GM18508 (cell line): ENCODE measurements at regions not wholly inside any gene's neighbourhood (a gene's known extent, or its start where the extent isn't known, plus 50 kb on each side); places are given as distances from the start of the nearest gene placed in this dataset.
"Not testable (repeated sequence)": the region's sequence is repeated elsewhere in the genome, so short reads cannot be mapped to it uniquely, and the experiment has no call there.

Experiments
- ATAC-seq: cut with Tn5 transposase; IDR thresholded peaks from one replicate; pipeline ENCODE4 v1.9.1; 2021; ENCODE audit warnings: moderate number of reproducible peaks; ENCODE audit not compliant: insufficient read depth, unreplicated experiment

DNA sequence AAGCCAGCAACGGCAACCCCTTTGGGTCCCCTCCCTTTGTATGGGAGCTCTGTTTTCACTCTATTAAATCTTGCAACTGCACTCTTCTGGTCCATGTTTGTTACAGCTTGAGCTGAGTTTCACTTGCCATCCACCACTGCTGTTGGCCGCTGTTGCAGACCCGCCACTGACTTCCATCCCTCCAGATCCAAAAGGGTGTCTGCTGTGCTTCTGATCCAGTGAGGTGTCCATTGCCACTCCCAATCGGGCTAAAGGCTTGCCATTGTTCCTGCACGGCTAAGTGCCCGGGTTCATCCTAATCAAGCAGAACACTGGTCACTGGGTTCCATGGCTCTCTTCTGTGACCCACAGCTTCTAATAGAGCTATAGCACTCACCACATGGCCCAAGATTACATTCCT, 615.1 kb downstream of the CETN3 start:
- not testable (repeated sequence) for ATAC-seq

DNA sequence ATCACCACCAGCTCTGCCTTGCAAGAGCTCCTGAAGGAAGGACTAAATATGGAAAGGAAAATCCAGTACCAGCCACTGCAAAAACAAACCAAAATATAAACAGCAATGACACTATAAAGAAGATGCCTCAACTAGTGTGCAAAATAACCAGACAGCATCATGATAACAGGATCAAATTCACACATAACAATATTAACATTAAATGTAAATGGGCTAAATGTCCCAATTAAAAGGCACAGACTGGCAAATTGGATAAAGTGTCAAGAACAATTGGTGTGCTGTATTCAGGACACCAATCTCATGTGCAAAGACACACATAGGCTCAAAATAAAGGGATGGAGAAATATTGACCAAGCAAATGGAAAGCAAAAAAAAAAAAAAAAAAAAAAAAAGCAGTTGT, 629.8 kb downstream of the CETN3 start:
- ATAC-seq = not testable (repeated sequence)

DNA sequence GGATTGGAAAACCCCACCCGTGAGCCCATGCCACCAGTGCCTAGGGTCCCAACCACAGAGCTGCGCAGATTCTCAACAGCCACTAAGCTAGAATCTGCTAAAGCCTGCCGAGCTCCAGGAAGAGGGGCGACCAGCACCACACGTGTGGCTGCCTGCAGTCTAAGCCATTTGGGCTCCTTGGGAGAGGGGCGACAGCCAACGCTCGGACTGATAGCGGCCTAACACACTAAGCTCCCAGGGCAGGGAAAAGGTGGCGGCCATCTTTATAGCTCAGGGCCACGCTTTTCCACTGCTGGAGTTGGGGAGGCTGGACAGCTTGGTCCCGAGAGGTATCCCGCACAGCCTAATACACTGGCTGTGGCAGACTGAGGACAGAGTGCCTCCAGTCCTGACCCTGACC, 631.8 kb downstream of the CETN3 start:
- no peak for ATAC-seq

DNA sequence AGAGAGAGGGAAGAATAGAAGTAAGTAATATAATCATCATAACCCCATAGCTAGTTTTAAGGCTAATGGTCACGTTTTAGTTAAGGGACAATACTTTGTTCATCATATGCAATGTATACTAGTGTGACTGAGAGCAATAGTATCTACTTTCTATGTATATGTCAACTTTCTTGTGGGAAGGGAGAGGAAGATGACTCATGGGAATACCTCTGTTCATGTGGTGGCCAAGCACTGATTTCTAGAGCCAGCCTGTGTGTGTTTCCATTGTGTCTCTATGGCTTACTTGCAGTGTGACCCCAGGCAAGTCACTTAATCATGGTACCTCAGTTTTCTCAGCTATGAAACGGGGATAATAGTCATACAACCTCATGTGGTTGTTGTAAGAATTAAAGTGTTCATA, 639.6 kb downstream of the CETN3 start:
- no peak for ATAC-seq

DNA sequence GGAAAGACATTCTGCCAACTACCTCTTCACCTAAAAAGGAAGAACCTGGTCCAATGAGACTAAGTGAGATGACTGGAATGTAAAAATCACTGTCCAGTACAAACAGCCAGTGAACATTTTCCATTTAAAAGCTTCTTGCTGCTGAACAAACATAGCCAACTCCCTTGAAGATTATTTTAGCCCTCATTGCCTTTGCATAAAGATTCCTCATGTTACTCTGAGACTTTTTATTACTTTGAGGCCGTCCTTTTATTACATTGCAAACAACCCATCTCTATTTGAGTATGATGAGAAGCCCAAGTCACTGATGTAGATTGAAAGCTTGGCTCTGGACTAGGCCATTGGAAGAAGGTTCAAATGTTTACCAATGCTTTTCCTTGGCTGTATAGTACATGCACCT, 649.8 kb downstream of the CETN3 start:
- ATAC-seq = no peak

DNA sequence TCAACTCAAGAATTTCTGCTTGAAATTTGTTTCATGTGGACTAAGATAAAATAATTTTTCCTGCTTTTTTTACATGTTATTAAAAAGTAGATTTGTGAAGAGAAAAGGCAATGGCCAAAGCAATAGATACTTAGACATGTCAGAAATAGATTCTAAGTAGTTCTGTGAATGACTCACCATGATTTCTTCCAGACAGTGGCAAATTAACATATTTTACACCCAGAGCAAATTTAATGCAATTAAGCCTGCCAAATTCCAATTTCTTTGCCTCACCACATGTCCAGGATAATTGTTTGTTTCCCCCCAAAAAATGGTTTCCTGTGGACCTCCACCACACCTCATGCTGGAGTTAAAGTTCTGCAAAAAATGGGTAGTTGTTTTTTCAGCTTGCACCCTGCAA, 651.4 kb downstream of the CETN3 start:
- no peak for ATAC-seq

DNA sequence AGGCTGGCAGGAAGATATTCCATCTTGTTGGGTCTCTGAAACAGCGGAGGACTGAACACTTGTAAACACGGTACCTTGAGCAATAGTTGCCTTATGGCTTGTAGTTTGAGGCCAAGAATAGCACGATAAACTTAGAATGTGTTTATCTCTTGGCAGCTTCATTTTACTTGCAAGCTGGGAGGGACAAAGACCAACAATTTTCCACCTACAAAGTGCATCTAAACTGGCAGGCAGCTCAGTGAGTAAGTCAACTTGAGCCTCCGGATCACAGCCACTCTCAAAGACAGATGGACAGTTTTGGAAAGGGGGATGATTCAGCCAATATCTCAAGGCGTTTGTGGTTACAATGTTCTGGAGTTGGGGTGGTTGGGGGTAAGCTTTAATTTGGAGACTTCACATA, 652.6 kb downstream of the CETN3 start:
- no peak for ATAC-seq

DNA sequence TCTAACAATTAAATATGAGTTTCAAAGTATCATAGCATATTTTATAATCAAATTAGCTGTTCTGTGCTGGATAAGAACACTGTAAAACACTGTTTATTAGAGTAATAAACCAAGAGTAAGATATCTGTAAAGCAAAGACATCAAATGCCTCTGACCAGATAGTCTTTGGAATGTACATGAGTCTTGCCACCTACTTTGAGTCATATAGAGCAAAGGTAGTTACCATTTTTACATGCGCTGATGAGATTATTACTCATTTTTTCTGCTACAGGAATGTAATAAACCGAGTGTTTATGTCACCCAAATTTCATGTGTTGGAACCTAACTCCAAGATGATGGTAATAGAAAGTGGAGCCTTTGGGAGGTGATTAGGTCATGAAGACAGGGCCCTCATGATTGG, 654.5 kb downstream of the CETN3 start:
- no peak for ATAC-seq

DNA sequence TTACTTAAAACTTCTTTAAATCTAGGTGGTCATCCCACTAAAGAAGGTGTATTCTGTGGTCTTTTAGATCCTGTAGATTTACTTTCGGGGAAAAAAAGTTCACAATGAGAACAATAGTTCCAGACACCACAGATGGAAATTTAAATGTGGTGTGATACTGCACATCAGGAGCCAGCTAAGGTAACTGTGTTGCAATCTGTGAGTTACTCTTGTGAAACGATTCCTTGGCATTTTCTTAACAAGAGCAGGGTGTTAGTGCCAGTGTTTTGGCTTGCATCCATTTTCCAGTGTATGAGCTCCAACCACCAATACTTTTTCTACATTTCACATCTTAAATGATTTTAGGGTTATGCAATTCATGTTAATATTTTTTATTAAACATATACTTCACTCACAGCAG, 674.5 kb downstream of the CETN3 start:
- ATAC-seq = no peak

DNA sequence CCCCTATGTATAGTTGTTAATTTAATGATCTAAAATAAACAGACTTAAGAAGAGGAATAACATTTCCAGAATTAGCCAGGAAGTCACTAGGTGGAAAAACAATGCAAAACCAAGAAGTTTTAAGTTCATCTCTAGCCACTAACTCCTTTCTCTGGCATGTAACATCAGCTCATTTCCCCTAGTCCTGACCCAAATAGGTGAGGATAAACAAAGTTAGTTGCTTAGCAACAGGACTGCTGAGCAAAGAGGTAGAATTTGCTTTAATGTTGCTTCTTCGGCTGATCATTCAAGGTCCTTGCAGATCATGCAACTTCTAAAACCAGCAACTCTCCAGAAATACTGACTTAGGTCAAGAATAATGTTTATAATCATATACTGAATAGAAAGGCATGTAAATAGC, 675.8 kb downstream of the CETN3 start:
- ATAC-seq = no peak

DNA sequence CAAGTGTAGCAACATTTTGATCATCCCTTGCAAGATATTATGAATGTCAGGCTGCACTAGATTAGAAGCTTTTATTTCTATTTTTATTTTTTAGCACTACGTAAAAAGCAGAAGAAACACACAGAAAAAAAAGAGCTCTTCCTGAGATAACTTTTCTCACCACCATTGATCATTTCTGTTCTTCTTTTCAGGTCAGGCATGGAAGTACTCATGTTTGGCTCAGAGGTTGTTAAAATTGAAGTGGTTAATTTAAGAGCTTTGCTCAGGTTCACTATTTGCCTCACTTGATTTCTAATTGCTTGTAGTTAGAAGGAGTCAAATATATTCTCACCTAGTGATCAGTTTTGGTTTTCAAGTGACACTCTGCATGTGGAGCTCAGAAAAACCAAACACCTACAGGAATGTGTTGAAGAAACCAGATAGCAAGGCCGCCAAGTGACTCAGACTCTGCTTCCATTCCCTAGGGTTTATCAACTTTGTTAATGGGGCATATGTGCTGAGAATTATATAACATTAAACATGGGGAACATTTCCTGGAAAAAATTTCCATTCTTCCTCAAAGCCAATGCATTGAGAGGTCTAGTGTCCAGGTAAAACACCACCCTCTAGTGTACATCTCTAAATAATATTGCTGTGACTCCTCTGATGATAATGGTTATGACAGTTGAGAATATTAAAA, 679.8 kb downstream of the CETN3 start:
- ATAC-seq = no peak

DNA sequence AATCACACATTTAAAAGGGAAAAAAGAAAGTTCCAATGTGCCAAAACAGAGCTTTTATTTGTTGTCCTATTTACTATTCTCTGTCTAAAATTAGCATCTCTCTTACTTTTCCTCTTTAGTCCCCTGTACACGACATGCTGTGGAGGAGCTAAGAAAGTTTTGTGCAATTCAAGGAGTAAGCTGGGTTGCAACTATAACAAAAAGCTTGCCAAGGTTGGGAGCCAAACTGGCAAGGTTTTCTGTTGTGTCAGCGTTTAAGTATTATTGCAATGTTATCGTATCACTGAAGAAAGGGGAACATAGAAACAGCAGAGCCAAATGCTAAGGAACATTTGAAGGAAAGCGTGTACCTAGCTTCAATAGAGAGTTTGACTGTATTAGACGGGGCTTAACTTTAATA, 680.8 kb downstream of the CETN3 start:
- ATAC-seq = no peak

DNA sequence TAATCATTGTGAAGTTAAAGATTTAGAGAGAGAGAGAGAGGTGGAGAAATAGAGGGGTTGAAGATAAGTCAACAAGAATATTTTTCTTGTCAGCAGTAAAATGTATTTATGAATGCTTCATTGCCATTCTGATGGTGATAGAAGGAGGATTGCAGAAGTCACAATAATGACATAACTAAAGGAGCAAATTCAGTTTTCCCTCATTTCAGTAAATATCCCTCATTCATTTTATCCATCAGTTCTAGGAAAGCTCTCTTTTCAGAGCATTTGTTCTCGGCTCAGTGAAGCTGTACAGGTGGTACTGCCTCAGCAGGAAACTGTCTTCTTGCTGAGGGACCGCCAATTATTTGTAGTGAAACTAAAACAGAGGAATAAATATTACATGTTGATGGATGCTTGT, 681.4 kb downstream of the CETN3 start:
- ATAC-seq = no peak

DNA sequence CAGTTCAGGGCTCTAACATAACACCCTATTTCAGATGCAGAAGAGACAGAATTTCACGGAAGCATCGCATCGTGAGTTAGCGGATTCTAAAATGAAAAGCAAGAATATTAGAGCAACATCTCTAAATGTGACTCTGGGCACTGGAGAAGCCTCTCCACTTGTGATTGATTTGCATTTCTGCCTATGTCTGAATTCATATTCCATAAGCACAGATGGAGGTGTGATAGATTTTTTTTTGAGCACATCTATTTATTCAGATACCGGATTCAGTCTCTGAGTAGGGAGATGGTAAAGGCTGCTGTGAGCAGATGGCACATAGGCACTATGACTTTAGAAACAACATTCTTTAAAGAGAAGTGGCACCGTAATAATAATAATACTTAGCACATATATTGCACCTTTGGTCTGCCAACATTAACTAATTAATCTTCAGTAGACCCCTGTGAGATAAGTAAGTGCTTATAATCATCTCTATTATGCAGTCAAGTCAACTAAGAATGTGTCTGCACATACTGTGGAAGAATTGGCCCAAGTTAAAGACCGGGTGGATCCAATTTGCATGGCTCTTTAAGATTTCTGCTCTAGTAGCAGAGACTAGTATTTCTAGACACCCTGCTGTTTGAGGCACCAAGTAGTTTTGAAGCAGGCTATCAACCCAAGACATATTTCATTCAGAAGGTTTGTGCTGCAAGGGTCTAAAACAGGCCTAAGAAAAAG, 685.0 kb downstream of the CETN3 start:
- ATAC-seq = no peak

DNA sequence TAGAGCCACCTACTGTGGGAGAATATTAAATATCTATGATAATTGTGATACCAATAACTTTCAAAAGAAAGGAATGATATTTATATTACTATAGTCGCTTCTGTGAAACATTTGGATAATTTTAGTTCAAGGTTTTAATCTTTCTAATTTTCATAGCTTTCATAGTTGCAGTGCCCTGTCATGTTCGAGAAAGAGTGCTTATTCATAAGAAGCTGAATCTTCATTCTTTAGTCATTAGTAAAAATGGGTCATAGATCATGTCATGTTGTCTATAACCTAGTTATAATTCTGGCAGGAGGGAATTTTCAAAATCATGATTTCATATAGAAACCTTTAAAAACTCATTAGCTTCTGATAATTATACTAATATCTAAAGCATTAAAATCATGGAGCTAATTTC, 685.6 kb downstream of the CETN3 start:
- no peak for ATAC-seq

DNA sequence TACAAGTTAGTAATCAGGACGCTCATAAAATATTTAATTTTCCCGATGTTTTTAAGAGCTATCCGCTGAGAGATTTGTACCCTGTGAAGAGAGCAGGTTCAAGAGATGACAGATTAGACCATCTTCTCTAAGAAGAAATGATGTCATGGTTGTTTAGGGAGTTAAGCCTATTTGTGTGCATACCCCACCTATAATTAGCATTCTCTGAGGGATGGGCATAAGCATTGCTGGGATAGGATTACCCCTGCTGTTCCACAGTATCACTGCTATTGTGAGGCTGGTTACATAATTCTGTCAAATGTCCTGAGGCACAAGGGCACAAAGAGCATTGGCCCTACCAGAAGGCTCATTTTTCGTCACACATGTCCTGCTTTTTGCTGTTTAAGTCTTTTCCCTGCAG, 687.0 kb downstream of the CETN3 start:
- ATAC-seq = no peak

DNA sequence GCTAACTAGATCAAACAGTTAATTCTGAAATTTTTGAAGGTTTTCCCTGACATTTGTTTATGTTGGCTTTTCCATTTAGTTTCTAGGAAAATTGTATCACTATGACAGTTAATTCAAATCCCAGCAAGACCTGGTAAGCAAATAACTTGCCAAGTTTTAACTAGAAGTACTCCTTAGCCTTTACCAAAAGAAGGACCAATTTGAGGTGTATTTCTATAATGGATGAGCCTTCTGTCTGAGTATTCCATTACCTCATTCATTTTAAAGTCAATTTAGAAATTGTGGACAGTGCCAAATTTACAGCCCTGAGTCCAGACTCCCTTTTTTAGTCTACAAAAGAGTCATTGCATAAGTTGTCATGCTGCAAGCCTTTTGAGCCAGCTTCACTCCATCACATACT, 687.6 kb downstream of the CETN3 start:
- ATAC-seq = no peak

DNA sequence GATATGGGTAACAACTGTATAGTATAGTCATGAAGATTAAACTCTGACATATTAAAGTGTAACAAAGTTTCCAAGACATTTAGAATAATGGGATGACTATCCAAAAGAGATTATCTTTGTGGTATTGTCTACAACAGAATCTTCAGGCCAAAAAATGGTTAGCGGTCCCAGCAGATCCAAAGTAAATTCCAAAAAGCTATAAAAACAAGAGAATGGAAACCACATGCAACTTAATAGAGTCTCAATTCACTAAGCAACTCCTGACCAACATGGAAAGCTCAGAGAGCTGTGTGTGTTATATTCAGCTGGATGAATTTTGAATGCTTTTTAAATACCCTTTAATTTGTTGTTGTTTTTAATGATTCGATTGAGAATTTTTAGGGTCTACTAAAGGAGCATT, 688.2 kb downstream of the CETN3 start:
- no peak for ATAC-seq

DNA sequence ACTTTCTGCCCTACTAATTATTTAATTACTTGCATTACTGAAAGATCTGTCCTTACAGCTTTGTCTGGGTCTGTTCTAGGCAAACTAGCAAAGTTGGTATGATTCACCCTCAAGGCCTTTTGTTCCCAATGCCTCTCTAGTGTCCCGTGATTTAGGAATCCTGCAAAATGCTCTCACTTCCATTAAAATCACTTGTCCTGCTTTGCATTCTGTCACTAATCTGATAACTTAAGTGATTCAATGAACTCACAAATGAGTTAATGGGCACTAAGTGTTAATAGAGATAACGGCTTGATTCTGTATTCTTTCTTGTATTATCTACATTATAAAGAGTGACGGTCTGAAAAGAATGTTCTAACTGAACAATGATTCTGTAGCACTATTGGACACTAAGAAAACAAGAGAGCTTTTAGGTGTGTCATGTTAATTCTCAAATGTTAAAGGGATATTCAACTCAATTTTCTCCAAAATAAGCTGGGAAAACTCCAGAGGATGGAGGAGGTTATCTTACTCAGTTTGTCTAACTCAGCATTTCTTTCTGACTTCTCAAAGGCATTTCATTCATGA, 697.3 kb downstream of the CETN3 start:
- no peak for ATAC-seq

DNA sequence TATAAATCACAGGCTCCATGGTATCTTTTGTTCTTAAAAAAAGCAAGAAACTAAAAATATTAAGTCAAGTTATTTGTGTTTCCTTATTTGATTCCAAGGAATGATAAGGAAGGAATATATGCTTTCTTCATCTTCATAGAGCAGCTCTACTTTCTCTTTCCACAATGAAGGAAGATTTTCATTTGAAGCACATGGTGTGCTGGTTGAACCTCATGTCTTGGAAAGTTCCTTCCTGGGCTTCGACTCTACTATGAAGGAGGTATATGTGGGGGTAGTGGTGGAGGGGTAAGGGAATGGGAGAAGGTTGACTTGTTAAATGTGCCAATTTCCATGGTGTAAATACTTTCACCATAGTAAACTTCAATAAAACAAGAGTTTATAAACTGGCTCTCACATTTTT, 698.0 kb downstream of the CETN3 start:
- no peak for ATAC-seq

DNA sequence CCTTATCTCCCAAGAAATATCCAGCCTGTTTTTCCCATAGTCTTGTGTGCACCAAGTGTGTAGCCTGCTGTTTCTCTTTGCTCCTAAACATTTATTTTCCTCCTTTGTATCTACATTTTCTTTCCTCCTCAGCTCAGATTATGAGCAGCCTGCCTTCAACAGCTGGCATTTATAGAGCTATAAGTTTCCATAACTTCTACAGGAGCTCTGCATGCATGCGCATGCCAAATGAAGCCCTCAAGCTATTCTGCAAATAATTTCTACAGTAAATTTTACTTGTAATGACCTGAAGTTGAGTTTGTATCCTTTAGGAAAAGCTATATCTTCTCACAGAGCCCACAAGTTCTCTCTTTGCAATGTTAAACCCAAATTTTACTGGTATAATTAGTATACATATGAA, 699.5 kb downstream of the CETN3 start:
- ATAC-seq = no peak

DNA sequence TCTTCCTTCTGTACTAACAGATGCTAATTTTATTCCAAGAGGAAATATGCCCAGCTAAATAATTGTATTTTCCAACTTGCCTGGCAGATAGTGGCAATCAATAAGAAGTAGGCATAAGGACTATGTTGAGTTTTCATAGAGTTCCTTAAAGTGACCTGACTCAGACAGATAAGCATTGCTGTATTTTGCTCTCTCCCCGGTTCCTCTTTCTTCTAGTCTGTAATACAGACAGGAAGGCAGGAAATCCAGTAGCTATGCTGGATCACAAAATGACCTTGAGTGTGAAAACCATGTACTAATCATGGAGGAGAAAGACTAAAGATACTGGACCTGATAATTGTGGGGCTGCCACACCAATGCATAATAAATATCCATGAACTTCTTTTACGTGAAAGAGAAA, 701.7 kb downstream of the CETN3 start:
- no peak for ATAC-seq
